Aorta (tissue), 5 donors: ENCODE measurements at regions not wholly inside any gene's neighbourhood (a gene's known extent, or its start where the extent isn't known, plus 50 kb on each side); places are given as distances from the start of the nearest gene placed in this dataset.
"Not testable (repeated sequence)": the region's sequence is repeated elsewhere in the genome, so short reads cannot be mapped to it uniquely, and the experiment has no call there.

Source experiments
- ATAC-seq: fragments of 200-7000 bp; cut with Tn5 transposase; one replicate; pipeline ENCODE4 v1.9.1; 2022; ENCODE audit warnings: moderate library complexity; ENCODE audit not compliant: low FRiP score
- DNase-seq, 2 donors: peaks; one replicate each; pipeline ENCODE4 v3.0.0-alpha.2; 2020
- H3K27ac ChIP-seq, 2 donors: one replicate each; pipeline ENCODE4 v1.5.1; 2013; ENCODE audit warnings: low read length in 2 of 2, mild to moderate bottlenecking in 2 of 2, moderate library complexity in 2 of 2, control low read depth in 1 of 2, inconsistent platforms in 1 of 2, low read depth in 1 of 2
- H3K27me3 ChIP-seq, 2 donors: one replicate each; pipeline ENCODE4 v1.6.1; 2013; ENCODE audit warnings: control low read depth in 1 of 2, low read length in 1 of 2, mild to moderate bottlenecking in 1 of 2, moderate library complexity in 1 of 2; ENCODE audit not compliant: insufficient read depth in 2 of 2, control insufficient read depth in 1 of 2
- H3K36me3 ChIP-seq, 2 donors: one replicate each; pipeline ENCODE4 v1.6.1; 2013; ENCODE audit warnings: control low read depth in 1 of 2, low read length in 1 of 2, mild to moderate bottlenecking in 1 of 2; ENCODE audit not compliant: insufficient read depth in 2 of 2, control insufficient read depth in 1 of 2
- H3K4me1 ChIP-seq, 2 donors: one replicate each; pipeline ENCODE4 v1.6.1; 2013; ENCODE audit warnings: low read length in 2 of 2, control low read depth in 1 of 2, mild to moderate bottlenecking in 1 of 2, moderate library complexity in 1 of 2; ENCODE audit not compliant: insufficient read depth in 2 of 2, control insufficient read depth in 1 of 2
- H3K4me3 ChIP-seq, 2 donors: one replicate each; pipeline ENCODE4 v1.5.1; 2013; ENCODE audit warnings: low read length in 2 of 2, control low read depth in 1 of 2, mild to moderate bottlenecking in 1 of 2
- H3K9me3 ChIP-seq: one replicate; pipeline ENCODE4 v1.6.1; 2013; ENCODE audit warnings: mild to moderate bottlenecking, low read length; ENCODE audit not compliant: control insufficient read depth
- WGBS, 2 donors: extraction: QIAGEN DNeasy Blood & Tissue Kit; methylation state at CpG; one replicate each; pipeline ENCODE4 v1.1.7; 2013; 5-methylcytosine and 5-hydroxymethylcytosine counted together
- intact Hi-C, 2 donors: fragments of 100-400 bp; cut with DNase I; formaldehyde crosslinking; loops; one replicate each; pipeline versions ENCODE4 v1.14.2 to v1.15.0; 2022
- donor health status: healthy with polysubstance abuse.
- donor health status: Bipolar disorder and iron deficiency.
- donor health status: DM: no; HTN: no; CAD: no.
- donor health status: DM: no; HTN: no; CAD: no.
- donor health status: DM: yes; HTN: yes; CAD: no.

DNA sequence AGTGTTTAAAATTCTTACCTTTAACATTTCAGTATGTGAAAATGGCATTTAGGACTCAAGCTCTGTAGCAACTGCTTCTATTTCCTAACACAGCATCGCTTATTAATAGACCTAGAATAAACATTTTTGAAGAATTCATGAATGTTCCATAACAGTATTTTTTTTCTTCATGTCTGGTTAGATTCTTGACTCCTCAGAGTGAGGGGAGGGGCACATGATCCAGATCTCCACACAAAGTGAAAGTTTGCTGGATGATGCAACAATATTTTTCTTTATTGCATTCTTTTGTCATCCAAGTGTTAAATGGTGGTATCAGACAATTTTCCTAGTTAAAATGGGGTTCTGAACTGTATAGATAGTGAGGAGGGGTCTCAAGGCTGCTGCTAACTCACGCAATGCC, 130.8 kb upstream of the MAN2A1 start:
- Histone ChIP-seq H3K4me1 (peaks cover 0 to 6% of the 10 kb centered on the region in 2 donors), H3K9me3 (no peaks in the 10 kb centered on the region), H3K27me3 (no peaks in the 10 kb centered on the region), H3K27ac (no peak overlapping the region), H3K4me3 (no peak overlapping the region), H3K36me3 (no peaks in the 10 kb centered on the region)
- DNase-seq (no peak), ATAC-seq (no peak)
- intact Hi-C loops: no loop called here
- WGBS, 2 donors: 49 to 53% methylated on average over 2 of the region's 2 CpGs

DNA sequence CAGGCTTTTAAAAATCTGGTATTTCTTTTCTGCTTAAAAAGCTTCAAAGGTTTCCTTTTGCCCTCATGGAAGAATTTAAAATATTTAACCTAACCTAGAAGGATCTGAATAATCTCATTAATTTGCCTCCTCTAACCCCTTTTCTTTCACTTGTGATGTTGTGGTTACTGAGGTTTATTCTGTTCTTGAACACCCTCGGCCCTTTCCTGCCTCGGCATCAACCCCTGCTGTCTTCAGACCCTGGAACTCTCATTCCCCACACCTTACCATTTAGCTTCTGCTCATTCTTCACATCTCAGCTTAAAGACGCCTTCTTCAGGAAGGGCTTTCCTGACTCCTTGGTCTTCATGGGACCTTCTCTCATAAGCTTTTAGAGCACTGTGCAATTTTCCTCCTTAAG, 131.4 kb upstream of the MAN2A1 start:
- Histone ChIP-seq H3K36me3 (no peaks in the 10 kb centered on the region), H3K4me3 (no peak overlapping the region), H3K27ac (peak overlapping the region in 1 of 2 donors; percentile 10), H3K27me3 (no peaks in the 10 kb centered on the region), H3K4me1 (peaks cover 0 to 6% of the 10 kb centered on the region in 2 donors), H3K9me3 (no peaks in the 10 kb centered on the region)
- intact Hi-C loops: no loop called here
- 25 to 28% methylated on average over 3 of the region's 3 CpGs for WGBS, 2 donors
- DNase-seq: no peak
- no peak for ATAC-seq

DNA sequence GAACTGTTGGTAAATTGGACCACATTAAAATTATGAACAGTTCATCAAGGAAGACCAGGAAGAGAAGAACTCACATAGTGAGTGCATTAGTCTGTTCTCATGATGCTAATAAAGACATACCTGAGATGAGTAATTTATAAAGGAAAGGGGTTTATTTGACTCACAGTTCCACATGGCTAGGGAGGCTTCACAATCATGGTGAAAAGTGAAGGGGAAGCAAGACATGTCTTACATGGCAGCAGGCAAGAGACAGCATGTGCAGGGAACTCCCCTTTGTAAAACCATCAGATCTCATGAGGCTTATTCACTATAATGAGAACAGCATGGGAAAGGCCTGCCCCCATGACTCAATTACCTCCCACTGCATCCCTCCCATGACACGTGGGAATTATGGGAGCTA, 135.9 kb upstream of the MAN2A1 start:
- Histone ChIP-seq H3K27me3 (no peaks in the 10 kb centered on the region), H3K4me3 (no peak overlapping the region), H3K36me3 (no peaks in the 10 kb centered on the region), H3K4me1 (peaks cover 0 to 3% of the 10 kb centered on the region in 2 donors), H3K9me3 (no peaks in the 10 kb centered on the region), H3K27ac (no peak overlapping the region)
- ATAC-seq (no peak), DNase-seq (no peak)
- 95 to 100% methylated on average over 1 of the region's 1 CpG for WGBS, 2 donors
- intact Hi-C loops: no loop called here

DNA sequence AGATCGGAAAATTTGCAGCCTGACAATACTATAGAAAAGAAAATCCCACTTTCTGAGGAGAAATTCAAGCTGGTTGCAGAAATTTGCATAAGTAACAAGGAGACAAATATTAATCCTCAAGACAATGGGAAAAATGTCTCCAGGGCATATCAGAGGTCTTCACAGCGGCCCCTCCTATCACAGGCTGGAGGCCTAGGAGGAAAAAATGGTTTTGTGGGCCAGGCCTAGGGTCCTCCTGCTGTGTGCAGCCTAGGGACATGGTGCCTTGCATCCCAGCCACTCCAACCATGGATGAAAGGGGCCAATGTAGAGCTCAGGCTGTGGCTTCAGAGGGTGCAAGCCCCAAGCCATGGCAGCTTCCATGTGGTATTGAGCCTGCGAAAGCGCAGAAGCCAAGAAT, 138.5 kb upstream of the MAN2A1 start:
- intact Hi-C loops, DNase-seq, H3K36me3 ChIP-seq, ATAC-seq, H3K27ac ChIP-seq, H3K4me1 ChIP-seq, H3K27me3 ChIP-seq, H3K9me3 ChIP-seq, H3K4me3 ChIP-seq: not testable (repeated sequence)
- 96 to 98% methylated on average over 4 of the region's 4 CpGs for WGBS, 2 donors

DNA sequence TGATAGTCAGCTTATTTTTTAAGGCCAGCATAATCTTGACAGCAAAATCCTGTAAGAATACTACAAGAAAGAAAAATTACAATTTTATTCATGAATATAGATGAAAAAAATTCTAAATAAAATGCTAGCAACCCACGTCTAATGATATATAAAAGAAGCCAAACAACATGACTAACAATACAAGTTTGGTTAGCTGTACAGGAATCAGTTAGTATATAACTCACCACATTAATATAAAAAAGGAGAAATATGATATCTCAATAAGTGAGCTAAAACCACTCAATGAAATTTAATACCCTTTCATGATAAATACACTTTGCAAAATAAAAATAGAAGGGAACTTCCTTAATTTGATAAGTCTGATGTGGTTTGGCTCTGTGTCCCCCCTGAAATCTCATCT, 139.7 kb upstream of the MAN2A1 start:
- no peak for ATAC-seq
- DNase-seq: no peak
- no peaks in the 10 kb centered on the region for H3K9me3 ChIP-seq
- intact Hi-C loops: no loop called here
- H3K4me3 ChIP-seq: no peak overlapping the region
- H3K27ac ChIP-seq: no peak overlapping the region
- no peaks in the 10 kb centered on the region for H3K36me3 ChIP-seq
- H3K27me3 ChIP-seq: no peaks in the 10 kb centered on the region
- no peaks in the 10 kb centered on the region for H3K4me1 ChIP-seq
- 79 to 85% methylated on average over 1 of the region's 1 CpG for WGBS, 2 donors

DNA sequence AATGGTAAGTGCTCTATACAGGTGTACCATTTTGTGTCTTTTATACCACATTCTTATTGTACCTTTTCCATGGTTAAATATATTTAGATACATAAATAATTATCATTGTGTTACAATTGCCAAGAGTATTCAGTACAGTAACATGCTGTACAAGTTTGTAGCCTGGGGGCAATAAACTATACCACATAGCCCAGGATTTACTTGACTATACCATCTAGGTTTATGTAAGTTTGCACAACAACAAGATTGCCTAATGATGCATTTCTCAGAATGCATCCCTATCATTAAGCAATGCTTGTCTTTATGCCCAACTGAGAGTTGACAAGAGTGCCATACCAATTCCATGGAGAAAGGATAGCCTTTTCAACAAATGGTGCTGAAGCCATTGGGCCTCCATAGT, 136.7 kb upstream of the PJA2 start:
- Histone ChIP-seq H3K27me3 (no peaks in the 10 kb centered on the region), H3K4me3 (no peak overlapping the region), H3K27ac (no peak overlapping the region), H3K9me3 (no peaks in the 10 kb centered on the region), H3K36me3 (no peaks in the 10 kb centered on the region), H3K4me1 (no peaks in the 10 kb centered on the region)
- intact Hi-C loops: no loop called here
- ATAC-seq (no peak), DNase-seq (no peak)

DNA sequence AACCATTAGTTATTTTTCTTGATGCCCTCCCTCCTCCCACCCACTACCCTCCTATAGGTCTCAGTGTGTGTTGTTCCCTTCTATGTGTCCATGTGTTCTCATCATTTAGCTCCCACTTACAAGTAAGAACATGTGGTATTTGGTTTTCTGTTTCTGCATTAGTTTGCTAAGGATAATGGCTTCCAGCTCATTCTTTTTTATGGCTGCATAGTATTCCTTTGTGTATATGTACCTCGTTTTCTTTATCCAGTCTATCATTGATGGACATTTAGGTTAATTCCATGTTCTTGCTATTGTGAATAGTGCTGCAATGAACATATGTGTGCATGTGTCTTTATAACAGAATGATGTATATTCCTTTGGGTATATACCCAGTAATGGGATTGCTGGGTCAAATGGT, 135.1 kb upstream of the PJA2 start:
- H3K27me3 ChIP-seq, H3K4me3 ChIP-seq, intact Hi-C loops, H3K27ac ChIP-seq, H3K36me3 ChIP-seq, H3K9me3 ChIP-seq, DNase-seq, ATAC-seq, H3K4me1 ChIP-seq: not testable (repeated sequence)
- WGBS, 2 donors: 61 to 88% methylated on average over 1 of the region's 1 CpG

DNA sequence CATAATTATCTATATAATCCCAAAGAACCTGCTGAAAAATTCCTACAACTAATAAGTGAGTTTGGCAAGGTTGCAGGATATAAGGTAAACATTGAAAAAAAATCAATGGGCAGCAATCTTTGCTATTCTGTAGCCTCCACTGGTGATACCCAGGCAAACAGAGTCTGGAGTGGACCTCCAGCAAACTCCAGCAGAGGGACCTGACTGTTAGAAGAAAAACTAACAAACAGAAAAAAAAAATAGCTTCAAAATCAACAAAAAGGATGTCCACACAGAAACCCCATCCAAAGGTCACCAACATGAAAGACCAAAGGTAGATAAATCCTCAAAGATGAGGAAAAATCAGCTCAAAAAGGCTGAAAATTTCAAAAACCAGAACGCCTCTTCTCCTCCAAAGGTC, 128.9 kb upstream of the PJA2 start:
- intact Hi-C loops, DNase-seq, H3K36me3 ChIP-seq, H3K27ac ChIP-seq, ATAC-seq, H3K4me1 ChIP-seq, H3K27me3 ChIP-seq, H3K9me3 ChIP-seq, H3K4me3 ChIP-seq: not testable (repeated sequence)
- WGBS, 2 donors: 94 to 96% methylated on average over 1 of the region's 1 CpG

DNA sequence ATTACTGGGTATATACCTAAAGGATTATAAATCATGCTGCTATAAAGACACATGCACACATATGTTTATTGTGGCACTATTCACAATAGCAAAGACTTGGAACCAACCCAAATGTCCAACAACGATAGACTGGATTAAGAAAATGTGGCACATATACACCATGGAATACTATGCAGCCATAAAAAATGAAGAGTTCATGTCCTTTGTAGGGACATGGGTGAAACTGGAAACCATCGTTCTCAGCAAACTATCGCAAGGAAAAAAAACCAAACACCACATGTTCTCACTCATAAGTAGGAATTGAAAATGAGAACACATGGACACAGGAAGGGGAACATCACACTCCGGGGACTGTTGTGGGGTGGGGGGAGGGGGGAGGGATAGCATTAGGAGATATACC, 125.3 kb upstream of the PJA2 start:
- ATAC-seq, H3K4me1 ChIP-seq, H3K36me3 ChIP-seq, intact Hi-C loops, H3K27me3 ChIP-seq, DNase-seq, H3K4me3 ChIP-seq, H3K9me3 ChIP-seq, H3K27ac ChIP-seq: not testable (repeated sequence)
- WGBS, 2 donors: 90 to 94% methylated on average over 3 of the region's 4 CpGs
